OCI-LY7 (cell line): ENCODE measurements at regions not wholly inside any gene's neighbourhood (a gene's known extent, or its start where the extent isn't known, plus 50 kb on each side); places are given as distances from the start of the nearest gene placed in this dataset.

Source experiments
- BruUV-seq: library from RNA; stranded (reverse); fragments of 400-500 nt; replicated peaks from 2 replicates; lab custom pipeline; 2021; lab: Mats Ljungman, UMichigan
- CTCF ChIA-PET: fragments of 300-600 bp; sonication (Branson Sonifier 250); formaldehyde crosslinking; loops from one replicate; lab custom pipeline; 2022; ENCODE audit warnings: antibody characterized with exemption; ENCODE audit not compliant: unreplicated experiment; lab: Charles Lee
- POLR2A ChIA-PET: fragments of 300-600 bp; sonication (Branson Sonifier 250); formaldehyde crosslinking; loops from one replicate; lab custom pipeline; 2022; ENCODE audit warnings: antibody characterized with exemption; lab: Charles Lee
- DNase-seq: peaks from one replicate; pipeline ENCODE4 v3.0.0-alpha.2; 2015; ENCODE audit warnings: low spot score
- H2AFZ ChIP-seq: fragments of 200-600 bp; sonication (generic), shearing (Covaris generic); 2 replicates; pipeline ENCODE4 v1.6.1; 2014; ENCODE audit warnings: mild to moderate bottlenecking, antibody characterized with exemption, low read length, moderate library complexity
- H3K27ac ChIP-seq: fragments of 200-600 bp; sonication (generic); 2 replicates; pipeline ENCODE4 v1.5.1; 2014; ENCODE audit warnings: mixed run types, low read depth, mild to moderate bottlenecking, moderate library complexity, low read length, inconsistent platforms; ENCODE audit not compliant: poor library complexity, severe bottlenecking
- H3K36me3 ChIP-seq: fragments of 200-600 bp; sonication (generic); 2 replicates; pipeline ENCODE4 v1.6.1; 2014; ENCODE audit warnings: mild to moderate bottlenecking, antibody characterized with exemption, low read length, moderate library complexity, mixed read lengths; ENCODE audit not compliant: insufficient read depth
- H3K4me1 ChIP-seq: fragments of 200-600 bp; sonication (generic); 2 replicates; pipeline ENCODE4 v1.5.1; 2014; ENCODE audit warnings: mild to moderate bottlenecking, low read length; ENCODE audit not compliant: insufficient read depth, poor library complexity, severe bottlenecking
- H3K4me2 ChIP-seq: fragments of 200-600 bp; sonication (generic); 2 replicates; pipeline ENCODE4 v1.6.1; 2014; ENCODE audit warnings: mild to moderate bottlenecking, low read length
- H3K4me3 ChIP-seq: fragments of 200-600 bp; sonication (generic); 2 replicates; pipeline ENCODE4 v1.5.1; 2014; ENCODE audit warnings: mild to moderate bottlenecking, low read depth, low read length; ENCODE audit not compliant: poor library complexity, severe bottlenecking
- H3K79me2 ChIP-seq: fragments of 200-600 bp; sonication (generic); 2 replicates; pipeline ENCODE4 v1.6.1; 2016; ENCODE audit warnings: low read depth, mild to moderate bottlenecking, low read length, moderate library complexity, mixed read lengths; ENCODE audit not compliant: insufficient read depth
- H3K9me2 ChIP-seq: fragments of 200-600 bp; sonication (generic); 2 replicates; pipeline ENCODE4 v1.6.1; 2016; ENCODE audit warnings: mild to moderate bottlenecking, low read length, mixed read lengths; ENCODE audit not compliant: insufficient read depth
- H3K9me3 ChIP-seq: fragments of 200-600 bp; sonication (generic); 2 replicates; pipeline ENCODE4 v1.6.1; 2014; ENCODE audit warnings: mild to moderate bottlenecking, mixed run types, low read length, mixed read lengths
- H4K20me1 ChIP-seq: fragments of 200-600 bp; sonication (generic); 2 replicates; pipeline ENCODE4 v1.6.1; 2014; ENCODE audit warnings: mild to moderate bottlenecking, antibody characterized with exemption, low read length, moderate library complexity, mixed read lengths; ENCODE audit not compliant: insufficient read depth
- EZH2phosphoT487 ChIP-seq: fragments of 200-600 bp; sonication (generic); IDR thresholded peaks from 2 replicates; pipeline ENCODE4 v1.6.1; 2018; ENCODE audit warnings: low read depth, borderline replicate concordance, mild to moderate bottlenecking, mixed run types, antibody characterized with exemption, low read length, moderate library complexity, mixed read lengths
- intact Hi-C: fragments of 100-400 bp; cut with micrococcal nuclease; formaldehyde crosslinking; loops from one replicate; pipeline ENCODE4 v1.10.0; 2022; ENCODE audit not compliant: unreplicated experiment
- TF ChIP-seq, protein P1 (sequence below): fragments of 200-600 bp; sonication (generic); conservative IDR thresholded peaks from 2 replicates; pipeline ENCODE4 v1.5.1; 2014; ENCODE audit warnings: mild to moderate bottlenecking, antibody characterized with exemption, low read length, moderate library complexity, mixed read lengths

DNA sequence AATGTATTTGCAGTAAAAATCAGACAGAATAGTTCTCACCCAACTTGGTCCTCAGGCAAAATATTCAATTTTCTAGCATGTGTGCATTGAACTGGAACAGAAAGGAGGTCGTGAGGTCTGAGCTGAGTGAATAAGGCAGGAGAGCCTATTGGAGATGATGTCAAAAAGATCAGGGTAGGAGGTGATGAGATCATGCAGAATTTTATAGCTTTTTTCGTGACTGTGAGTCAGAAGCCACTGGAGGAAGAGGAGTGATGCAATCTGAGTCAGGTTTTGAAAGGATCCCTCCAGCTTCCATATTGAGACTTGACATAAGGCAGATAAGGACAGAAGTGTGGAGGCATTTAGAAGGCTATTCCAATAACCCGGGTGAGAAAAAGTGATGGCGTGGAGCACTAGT is 299.5 kb upstream of the SOX11 start:
- CTCF ChIA-PET: no interaction called here
- H3K36me3 ChIP-seq: no peaks in the 10 kb centered on the region
- no TSS peak for BruUV-seq

DNA sequence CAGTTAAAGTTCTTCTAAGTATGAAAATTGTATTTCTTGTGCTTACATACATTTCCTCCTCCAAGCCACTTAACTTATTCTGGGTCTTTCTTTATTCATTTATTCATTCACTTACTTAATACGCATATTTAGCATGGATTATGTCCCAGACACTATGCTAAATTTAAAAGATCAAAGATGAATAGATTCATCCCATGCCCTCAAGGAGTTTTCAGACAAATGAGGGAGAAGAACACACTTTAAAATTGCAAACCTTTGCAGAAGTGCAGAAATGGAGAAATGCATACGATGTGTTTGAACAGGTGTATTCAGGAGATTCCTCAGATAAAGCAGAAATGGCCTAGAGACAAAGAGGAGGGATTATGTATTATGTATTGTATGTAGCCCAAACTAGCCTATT is 298.7 kb upstream of the SOX11 start:
- Histone ChIP-seq H3K79me2 (no peaks in the 10 kb centered on the region), H3K4me1 (no peaks in the 10 kb centered on the region), H3K9me3 (no peaks in the 10 kb centered on the region), H3K4me2 (no peak overlapping the region), H3K27ac (no peak overlapping the region), H3K9me2 (no peaks in the 10 kb centered on the region), H3K4me3 (no peak overlapping the region), H3K36me3 (no peaks in the 10 kb centered on the region), H4K20me1 (no peaks in the 10 kb centered on the region), H2AFZ (no peak overlapping the region)
- intact Hi-C loops: no loop called here
- BruUV-seq: no TSS peak
- no peak for TF ChIP-seq EZH2phosphoT487
- TF ChIP-seq, protein P1, sequence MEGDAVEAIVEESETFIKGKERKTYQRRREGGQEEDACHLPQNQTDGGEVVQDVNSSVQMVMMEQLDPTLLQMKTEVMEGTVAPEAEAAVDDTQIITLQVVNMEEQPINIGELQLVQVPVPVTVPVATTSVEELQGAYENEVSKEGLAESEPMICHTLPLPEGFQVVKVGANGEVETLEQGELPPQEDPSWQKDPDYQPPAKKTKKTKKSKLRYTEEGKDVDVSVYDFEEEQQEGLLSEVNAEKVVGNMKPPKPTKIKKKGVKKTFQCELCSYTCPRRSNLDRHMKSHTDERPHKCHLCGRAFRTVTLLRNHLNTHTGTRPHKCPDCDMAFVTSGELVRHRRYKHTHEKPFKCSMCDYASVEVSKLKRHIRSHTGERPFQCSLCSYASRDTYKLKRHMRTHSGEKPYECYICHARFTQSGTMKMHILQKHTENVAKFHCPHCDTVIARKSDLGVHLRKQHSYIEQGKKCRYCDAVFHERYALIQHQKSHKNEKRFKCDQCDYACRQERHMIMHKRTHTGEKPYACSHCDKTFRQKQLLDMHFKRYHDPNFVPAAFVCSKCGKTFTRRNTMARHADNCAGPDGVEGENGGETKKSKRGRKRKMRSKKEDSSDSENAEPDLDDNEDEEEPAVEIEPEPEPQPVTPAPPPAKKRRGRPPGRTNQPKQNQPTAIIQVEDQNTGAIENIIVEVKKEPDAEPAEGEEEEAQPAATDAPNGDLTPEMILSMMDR: no peak
- ChIA-PET CTCF (no interaction called here), POLR2A (no interaction called here)
- no peak for DNase-seq

More for the DNA sequence above, 299.5 kb upstream of the SOX11 start:
- Histone ChIP-seq H3K4me2 (no peak overlapping the region), H3K9me3 (no peaks in the 10 kb centered on the region), H3K4me3 (no peak overlapping the region), H3K4me1 (no peaks in the 10 kb centered on the region), H3K9me2 (no peaks in the 10 kb centered on the region), H3K27ac (no peak overlapping the region), H4K20me1 (no peaks in the 10 kb centered on the region), H3K79me2 (no peaks in the 10 kb centered on the region), H2AFZ (no peak overlapping the region)
- TF ChIP-seq, protein P1: no peak
- no peak for TF ChIP-seq EZH2phosphoT487
- no peak for DNase-seq
- intact Hi-C loops: no loop called here
- POLR2A ChIA-PET: interaction anchor here (1.0 kb wide), 1 partner anchor 10 kb away, joined by 3 read pairs; no protein-coding TSS in a partner anchor

DNA sequence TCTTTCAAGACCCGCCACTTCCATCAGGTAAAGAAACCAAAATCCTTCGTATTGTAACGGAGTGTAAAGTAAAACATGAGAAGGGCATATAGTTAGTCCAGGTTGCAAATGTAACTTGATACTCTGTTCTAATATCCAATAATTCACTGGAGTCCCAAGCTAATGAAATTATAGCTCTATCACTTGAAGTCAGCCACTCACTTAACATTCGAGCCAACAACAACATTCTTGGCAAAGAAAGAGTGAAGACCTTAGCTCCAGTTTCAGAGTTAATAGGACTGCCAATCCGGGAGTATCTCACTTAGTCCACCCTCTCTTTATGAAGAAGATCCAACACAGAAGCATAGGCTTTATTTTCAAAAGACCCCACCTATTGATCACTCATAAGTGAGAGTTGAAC is 298.0 kb upstream of the SOX11 start:
- no TSS peak for BruUV-seq
- no peaks in the 10 kb centered on the region for H3K9me2 ChIP-seq
- intact Hi-C loops: no loop called here
- no peaks in the 10 kb centered on the region for H3K36me3 ChIP-seq
- no peak overlapping the region for H2AFZ ChIP-seq
- H3K79me2 ChIP-seq: no peaks in the 10 kb centered on the region
- no peaks in the 10 kb centered on the region for H3K4me1 ChIP-seq
- H3K4me2 ChIP-seq: no peak overlapping the region
- ChIA-PET POLR2A (no interaction called here), CTCF (no interaction called here)
- H3K9me3 ChIP-seq: no peaks in the 10 kb centered on the region
- DNase-seq: no peak
- no peak overlapping the region for H3K4me3 ChIP-seq
- TF ChIP-seq EZH2phosphoT487: no peak
- TF ChIP-seq, protein P1: no peak
- H3K27ac ChIP-seq: no peak overlapping the region
- no peaks in the 10 kb centered on the region for H4K20me1 ChIP-seq
